GM21381 (cell line): ENCODE measurements at regions not wholly inside any gene's neighbourhood (a gene's known extent, or its start where the extent isn't known, plus 50 kb on each side); places are given as distances from the start of the nearest gene placed in this dataset.

Experiments
- ATAC-seq: cut with Tn5 transposase; IDR thresholded peaks from one replicate; pipeline ENCODE4 v1.9.1; 2021; ENCODE audit warnings: mild to moderate bottlenecking, moderate library complexity; ENCODE audit not compliant: unreplicated experiment

- no peak for ATAC-seq
These were observed 436.1 kb downstream of the BTBD3 start for GRCh38 chr20:12353842-12354241.

DNA sequence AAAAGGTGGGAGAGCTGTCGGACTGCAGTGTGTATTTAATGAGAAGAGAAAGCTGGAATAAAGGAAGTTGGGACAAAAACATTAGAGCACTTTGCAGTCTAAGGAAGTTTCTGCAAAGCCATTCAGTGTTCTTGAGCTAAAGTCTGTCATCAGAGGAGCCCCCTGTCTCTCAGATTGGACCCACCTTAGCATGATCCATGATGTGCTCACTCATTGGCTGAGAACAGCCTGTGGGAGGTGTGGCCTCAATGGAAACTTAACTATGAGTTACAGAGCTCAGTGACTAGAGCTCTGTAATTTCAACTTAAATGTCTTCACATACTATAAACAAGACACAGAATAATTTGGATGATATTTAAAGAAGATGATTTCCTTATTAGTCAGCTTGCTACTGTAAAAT is 437.0 kb downstream of the BTBD3 start:
- ATAC-seq = no peak

- ATAC-seq = no peak
These were observed 437.5 kb downstream of the BTBD3 start for GRCh38 chr20:12355185-12355584.

DNA sequence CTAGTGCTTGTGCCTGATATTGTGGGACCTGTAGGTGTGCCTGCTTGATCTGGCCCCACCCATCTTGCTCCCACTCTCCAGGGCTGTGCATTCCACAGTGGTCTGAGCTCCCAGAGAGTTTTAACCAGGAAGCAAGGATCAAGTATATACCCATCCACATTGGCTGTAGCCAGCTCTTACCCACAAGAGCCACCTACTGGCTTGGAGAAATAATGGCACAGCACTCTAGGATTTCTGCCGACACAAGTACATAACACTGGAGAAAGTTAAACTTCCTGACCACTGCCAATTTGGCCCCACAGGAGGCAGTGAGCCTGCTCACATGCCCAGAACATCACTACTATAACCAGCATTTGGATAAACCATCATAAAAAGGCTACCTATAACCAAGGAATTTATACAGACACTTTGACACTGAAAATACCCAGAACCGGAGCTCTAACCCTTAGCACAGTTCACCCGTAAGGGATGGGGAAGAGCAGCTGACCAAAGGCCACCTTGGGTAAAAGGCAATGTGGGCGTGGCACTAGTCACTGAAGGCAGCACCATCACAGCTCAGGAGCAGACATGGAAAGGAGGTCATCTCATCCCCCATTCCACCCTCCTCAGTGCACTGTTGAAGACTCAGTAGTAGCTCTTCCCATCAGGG is 440.4 kb downstream of the BTBD3 start:
- no peak for ATAC-seq

DNA sequence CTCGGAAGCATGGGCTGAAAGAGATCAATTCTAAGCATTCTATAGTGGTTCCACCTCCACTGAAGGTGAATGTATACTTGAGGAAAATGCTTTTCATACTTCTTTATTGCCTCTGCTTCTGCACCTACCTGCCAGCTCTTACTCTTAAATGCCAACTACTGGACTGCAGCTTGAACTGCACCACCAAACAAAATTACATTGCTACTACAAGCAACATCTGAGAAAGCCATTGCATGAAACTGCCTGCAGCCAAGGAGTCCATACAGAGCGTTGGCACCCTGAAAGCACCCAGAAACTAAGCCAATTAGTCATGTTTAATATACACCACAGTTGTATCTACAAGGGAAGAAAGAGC is 440.9 kb downstream of the BTBD3 start:
- ATAC-seq = no peak

GRCh38 chr20:12371990-12372389 is 454.3 kb downstream of the BTBD3 start:
- no peak for ATAC-seq

- ATAC-seq = no peak
These were observed 454.9 kb downstream of the BTBD3 start for GRCh38 chr20:12372557-12372956.

- no peak for ATAC-seq
These were observed 458.3 kb downstream of the BTBD3 start for GRCh38 chr20:12375967-12376366.

DNA sequence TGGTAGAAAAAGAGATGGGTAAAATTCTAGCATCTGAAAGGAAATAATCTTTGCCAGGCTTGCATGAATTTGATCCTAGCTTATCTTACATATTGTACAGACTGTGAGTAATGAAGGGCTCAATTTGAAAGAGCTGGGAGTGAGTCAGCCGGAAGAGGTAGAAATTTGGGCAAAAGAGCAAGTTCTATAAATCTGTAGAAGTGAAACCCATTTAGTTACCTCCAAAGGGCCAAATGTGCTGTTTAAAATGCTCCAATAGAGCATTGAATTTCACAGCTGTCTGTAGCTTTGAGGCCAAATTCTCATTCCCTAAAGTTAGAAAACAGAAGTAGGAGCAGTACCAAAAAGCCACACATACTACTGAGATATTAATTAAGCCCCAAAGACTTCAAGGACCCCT is 466.1 kb downstream of the BTBD3 start:
- no peak for ATAC-seq

- no peak for ATAC-seq
These were observed 469.1 kb downstream of the BTBD3 start for GRCh38 chr20:12386821-12387220.

- ATAC-seq = no peak
These were observed 473.4 kb downstream of the BTBD3 start for GRCh38 chr20:12391099-12391498.

DNA sequence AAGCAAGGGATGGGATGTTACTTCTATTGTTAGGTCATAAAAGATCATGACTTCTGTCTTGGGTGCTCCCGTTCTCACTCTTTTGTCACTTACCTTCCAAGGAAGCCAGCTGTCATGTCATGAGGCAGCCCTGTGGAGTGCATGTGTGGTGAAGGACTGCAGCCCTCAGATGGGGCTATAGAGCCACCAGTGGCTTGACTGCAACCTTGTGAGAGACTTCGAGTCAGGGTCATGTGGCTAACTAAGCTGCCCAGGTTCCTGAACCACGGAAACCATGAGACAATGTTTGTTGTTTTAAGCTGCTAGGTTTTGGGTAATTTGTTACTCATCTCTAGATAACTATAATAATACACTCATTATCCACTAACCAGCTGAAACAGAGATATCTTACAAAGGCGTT is 477.1 kb downstream of the BTBD3 start:
- ATAC-seq = no peak

GRCh38 chr20:12395353-12395752 is 477.7 kb downstream of the BTBD3 start:
- ATAC-seq = no peak

DNA sequence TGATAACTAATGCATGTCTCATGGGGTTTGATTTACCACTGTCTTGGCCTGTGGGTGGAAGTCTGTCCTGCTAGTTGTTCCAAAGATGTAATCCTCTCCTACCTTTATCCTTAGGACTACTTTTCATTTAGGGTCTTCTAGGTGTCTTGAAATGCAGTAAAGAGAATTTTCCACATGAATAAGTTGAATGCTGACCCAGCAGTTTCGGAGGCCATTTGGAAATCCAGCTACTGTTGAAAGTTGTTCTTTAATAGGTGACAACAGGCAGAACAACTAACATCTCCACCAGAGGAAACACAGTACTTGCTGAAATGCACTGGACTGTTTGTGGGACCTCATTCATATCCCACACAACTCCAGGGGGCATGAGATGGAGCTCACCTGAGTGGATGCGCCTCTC is 478.1 kb downstream of the BTBD3 start:
- no peak for ATAC-seq

DNA sequence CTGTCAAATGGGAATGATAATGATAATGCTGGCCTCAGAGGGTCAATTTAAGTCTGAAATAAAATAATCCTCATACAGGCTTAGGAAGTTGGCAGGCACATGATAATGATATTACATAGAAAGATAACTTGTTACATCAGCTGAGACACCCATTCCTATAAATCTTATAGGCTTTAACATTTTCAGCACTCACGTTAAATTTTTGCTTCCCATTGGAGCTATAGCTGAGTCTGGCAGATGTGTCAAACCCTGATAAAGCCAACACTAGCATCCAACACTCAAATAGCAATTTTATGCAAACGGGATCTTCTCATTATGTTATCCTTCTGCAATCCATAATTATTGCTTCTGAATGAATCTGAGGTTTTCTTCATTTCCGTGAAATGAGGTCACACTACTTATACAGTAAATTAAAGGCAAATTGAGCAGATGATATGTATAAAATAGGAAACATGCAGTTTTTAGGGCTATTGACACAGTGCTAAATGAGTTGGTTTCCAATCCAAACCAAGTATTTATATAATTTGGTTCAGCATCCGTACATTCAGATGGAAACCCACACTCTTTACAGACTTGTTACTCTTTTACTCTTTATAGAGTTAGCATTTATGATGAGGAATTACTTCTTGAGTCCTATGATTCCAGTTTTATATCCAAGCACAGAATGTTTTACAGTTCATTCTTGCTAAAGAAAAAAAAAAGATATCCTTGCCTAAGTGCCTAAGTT is 481.6 kb downstream of the BTBD3 start:
- ATAC-seq = no peak

GRCh38 chr20:12404941-12405340 is 487.2 kb downstream of the BTBD3 start:
- no peak for ATAC-seq

- ATAC-seq = no peak
These were observed 489.3 kb downstream of the BTBD3 start for GRCh38 chr20:12406978-12407377.

- ATAC-seq = no peak
These were observed 491.8 kb downstream of the BTBD3 start for GRCh38 chr20:12409501-12409900.

DNA sequence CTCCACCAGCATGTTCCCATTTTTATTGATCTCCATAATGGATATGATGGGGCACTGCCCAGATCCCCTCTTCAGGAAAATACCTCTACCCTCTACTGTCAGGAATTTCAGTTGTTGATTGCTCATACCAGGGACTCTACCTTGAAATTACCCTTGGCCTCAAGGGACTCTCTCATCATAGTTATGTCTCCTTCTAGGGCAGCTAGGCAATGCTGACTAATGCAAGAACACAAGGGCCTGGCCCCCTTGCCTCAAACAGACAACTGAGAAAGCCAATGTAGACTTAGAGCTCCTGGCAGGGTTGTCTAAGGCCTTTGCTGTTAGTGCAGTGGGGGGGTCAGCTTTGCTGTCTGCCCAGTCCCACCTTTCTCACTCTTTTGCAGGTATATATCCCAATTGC is 493.1 kb downstream of the BTBD3 start:
- no peak for ATAC-seq

DNA sequence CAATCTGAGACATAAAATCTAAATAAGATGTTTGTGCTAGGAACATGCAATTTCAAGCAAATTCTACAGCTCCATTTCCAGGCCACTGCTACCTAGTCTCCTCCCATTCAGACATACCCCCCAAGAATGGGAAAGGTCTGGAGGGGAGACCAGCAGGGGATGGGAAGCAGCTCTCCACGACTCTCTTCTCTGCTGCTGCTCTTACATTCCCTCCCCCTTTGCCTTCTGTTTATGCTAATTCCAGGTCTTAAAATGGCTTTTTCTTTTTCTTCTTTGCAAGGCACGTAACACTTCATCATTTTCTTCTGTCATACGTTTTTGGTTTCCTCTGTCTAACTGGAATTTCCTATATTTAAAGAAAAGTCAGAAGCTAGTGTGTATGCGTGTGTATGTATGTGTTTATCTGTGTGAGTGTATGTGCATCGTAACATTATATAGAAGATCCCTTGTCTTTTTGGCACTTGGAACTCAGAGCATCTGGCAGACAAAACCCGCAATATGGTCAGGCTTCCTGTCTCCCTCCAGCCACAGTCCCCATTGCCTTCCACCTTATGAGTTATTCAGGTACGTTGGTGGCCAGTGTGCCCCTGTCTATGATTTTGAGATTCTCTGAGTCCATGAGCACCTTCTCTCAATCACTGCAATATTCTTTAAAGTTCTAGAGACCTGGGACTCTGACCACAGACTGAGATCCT is 493.7 kb downstream of the BTBD3 start:
- no peak for ATAC-seq

DNA sequence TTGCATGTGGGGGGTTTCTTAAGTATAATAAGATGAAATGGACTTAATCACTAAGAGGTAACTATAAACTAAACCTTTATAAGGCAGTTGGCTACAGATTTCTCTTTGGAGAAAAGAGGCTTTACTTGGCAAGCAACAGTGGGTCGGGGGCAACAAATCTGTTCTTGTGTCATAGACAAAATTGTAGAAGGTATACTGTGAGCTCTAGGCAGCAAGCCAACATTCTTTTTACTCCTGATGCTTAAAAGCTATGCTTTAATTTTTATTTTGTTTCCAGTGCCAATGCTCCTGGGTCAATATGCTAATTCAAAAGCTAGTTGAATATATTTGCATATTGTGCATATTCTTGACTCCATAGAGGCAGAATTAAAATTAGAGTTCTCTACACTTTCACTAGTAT is 495.4 kb downstream of the BTBD3 start:
- no peak for ATAC-seq
